ENCODE measurements at regions not wholly inside any gene's neighbourhood (a gene's known extent, or its start where the extent isn't known, plus 50 kb on each side); places are given as distances from the start of the nearest gene placed in this dataset.

- H3K27me3 ChIP-seq, result no peaks in the 10 kb centered on the region
- TF ChIP-seq POLR2A (IDR thresholded peaks at IDR 0.05), result no peak
- TF ChIP-seq, protein P1, sequence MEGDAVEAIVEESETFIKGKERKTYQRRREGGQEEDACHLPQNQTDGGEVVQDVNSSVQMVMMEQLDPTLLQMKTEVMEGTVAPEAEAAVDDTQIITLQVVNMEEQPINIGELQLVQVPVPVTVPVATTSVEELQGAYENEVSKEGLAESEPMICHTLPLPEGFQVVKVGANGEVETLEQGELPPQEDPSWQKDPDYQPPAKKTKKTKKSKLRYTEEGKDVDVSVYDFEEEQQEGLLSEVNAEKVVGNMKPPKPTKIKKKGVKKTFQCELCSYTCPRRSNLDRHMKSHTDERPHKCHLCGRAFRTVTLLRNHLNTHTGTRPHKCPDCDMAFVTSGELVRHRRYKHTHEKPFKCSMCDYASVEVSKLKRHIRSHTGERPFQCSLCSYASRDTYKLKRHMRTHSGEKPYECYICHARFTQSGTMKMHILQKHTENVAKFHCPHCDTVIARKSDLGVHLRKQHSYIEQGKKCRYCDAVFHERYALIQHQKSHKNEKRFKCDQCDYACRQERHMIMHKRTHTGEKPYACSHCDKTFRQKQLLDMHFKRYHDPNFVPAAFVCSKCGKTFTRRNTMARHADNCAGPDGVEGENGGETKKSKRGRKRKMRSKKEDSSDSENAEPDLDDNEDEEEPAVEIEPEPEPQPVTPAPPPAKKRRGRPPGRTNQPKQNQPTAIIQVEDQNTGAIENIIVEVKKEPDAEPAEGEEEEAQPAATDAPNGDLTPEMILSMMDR (IDR thresholded peaks at IDR 0.05), result no peak
- 77 to 81% methylated on average over 17 of the region's 17 CpGs for WGBS, 2 donors
- no peaks in the 10 kb centered on the region for H3K36me3 ChIP-seq
- no peak overlapping the region for H3K27ac ChIP-seq
- DNase-seq, result no peak
- intact Hi-C loops (cut with DNase I), result no loop called here
- H3K4me1 ChIP-seq, result peaks cover 5 to 8% of the 10 kb centered on the region in 2 donors
- H3K4me3 ChIP-seq (replicated peaks in 1 of 3), result no peak overlapping the region
- no peaks in the 10 kb centered on the region for H3K9me3 ChIP-seq
Measured at GRCh38 chr15:69825941-69826818, 271.5 kb downstream of the TLE3 start.

- intact Hi-C loops (cut with DNase I), result no loop called here
- Histone ChIP-seq H3K27ac (no peak overlapping the region), H3K9me3 (no peaks in the 10 kb centered on the region), H3K4me1 (peaks cover 5 to 8% of the 10 kb centered on the region in 2 donors), H3K4me3 (replicated peaks in 1 of 3) (no peak overlapping the region), H3K36me3 (no peaks in the 10 kb centered on the region), H3K27me3 (no peaks in the 10 kb centered on the region)
- WGBS, 2 donors, result 89 to 90% methylated on average over 3 of the region's 3 CpGs
- no peak for DNase-seq
- TF ChIP-seq, protein P1 (IDR thresholded peaks at IDR 0.05), result no peak
- no peak for TF ChIP-seq POLR2A (IDR thresholded peaks at IDR 0.05)
Measured at GRCh38 chr15:69826819-69827175, 270.9 kb downstream of the TLE3 start.

DNA sequence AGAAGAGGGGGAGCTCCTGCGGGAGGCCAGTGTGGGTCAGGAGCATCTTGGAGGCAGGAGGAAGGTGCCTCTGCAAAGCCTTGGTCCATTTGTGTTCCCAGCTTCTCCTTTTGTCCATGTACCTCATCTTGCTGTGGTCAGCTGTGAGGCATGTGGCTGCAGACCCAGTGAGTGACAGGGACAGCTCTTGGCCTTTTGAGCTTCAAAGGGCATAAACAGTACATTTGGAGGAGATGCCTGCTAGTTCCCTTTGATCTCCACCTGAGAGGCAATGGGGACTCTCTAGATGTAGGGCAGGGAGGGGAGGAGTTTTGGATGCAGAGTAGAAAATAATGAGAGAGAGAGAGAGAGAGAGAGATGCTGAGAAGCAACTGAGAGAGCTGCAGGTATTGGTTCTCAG, 270.0 kb downstream of the TLE3 start:
- intact Hi-C loops (cut with DNase I), result no loop called here
- WGBS, 2 donors, result 90 to 100% methylated on average over 1 of the region's 1 CpG
- H3K4me1 ChIP-seq, result peaks cover 5 to 8% of the 10 kb centered on the region in 2 donors
- TF ChIP-seq, protein P1 (IDR thresholded peaks at IDR 0.05), result no peak
- no peak for TF ChIP-seq POLR2A (IDR thresholded peaks at IDR 0.05)
- DNase-seq, result no peak
- no peak overlapping the region for H3K4me3 ChIP-seq (replicated peaks in 1 of 3)
- no peaks in the 10 kb centered on the region for H3K9me3 ChIP-seq
- H3K27ac ChIP-seq, result no peak overlapping the region
- H3K36me3 ChIP-seq, result no peaks in the 10 kb centered on the region
- H3K27me3 ChIP-seq, result no peaks in the 10 kb centered on the region

DNA sequence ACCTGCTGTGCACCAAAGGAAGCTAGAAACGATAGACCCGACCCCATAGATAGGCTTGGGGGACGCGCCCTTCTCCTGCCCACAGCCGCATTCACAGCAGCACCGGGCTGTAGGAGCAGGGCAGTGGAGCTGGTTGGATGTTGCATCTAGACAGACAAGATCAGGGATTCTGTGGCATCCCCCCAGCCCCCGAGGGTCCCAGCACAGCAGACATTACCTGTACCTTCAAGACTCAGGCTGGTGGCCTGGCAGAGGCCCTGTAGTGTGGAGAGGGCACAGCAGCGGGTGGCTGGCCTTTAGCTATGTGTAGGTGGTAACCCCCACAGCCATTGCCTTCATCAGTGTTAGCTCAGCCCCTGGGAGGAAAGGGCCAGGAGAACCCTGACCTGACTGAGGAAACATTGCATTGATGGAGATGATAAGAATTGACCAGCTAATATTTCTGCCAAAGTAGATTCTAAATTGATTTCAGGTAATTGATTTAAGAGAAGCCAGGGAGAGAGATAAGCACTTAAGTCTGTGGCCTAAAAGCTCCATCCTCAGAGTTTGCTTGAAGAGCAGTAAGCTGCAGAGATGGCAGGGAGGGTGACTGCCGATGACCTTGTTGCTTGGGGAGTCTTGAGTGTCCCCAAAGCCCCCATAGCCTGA, 269.4 kb downstream of the TLE3 start:
- H3K27me3 ChIP-seq, result no peaks in the 10 kb centered on the region
- H3K27ac ChIP-seq, result no peak overlapping the region
- H3K4me1 ChIP-seq, result peaks cover 5 to 8% of the 10 kb centered on the region in 2 donors
- no peaks in the 10 kb centered on the region for H3K36me3 ChIP-seq
- DNase-seq, result no peak
- 85 to 90% methylated on average over 9 of the region's 9 CpGs for WGBS, 2 donors
- TF ChIP-seq POLR2A (IDR thresholded peaks at IDR 0.05), result no peak
- TF ChIP-seq, protein P1 (IDR thresholded peaks at IDR 0.05), result no peak
- intact Hi-C loops (cut with DNase I), result no loop called here
- no peaks in the 10 kb centered on the region for H3K9me3 ChIP-seq
- no peak overlapping the region for H3K4me3 ChIP-seq (replicated peaks in 1 of 3)

GRCh38 chr15:69829974-69830373, 267.7 kb downstream of the TLE3 start:
- WGBS, 2 donors, result 65 to 66% methylated on average over 3 of the region's 3 CpGs
- TF ChIP-seq, protein P1 (IDR thresholded peaks at IDR 0.05), result no peak
- no peak for TF ChIP-seq POLR2A (IDR thresholded peaks at IDR 0.05)
- Histone ChIP-seq H3K27me3 (no peaks in the 10 kb centered on the region), H3K4me3 (replicated peaks in 1 of 3) (no peak overlapping the region), H3K27ac (no peak overlapping the region), H3K4me1 (peaks cover 5 to 8% of the 10 kb centered on the region in 2 donors), H3K9me3 (no peaks in the 10 kb centered on the region), H3K36me3 (no peaks in the 10 kb centered on the region)
- intact Hi-C loops (cut with DNase I), result no loop called here
- DNase-seq, result no peak

All from thyroid gland (tissue), 4 donors.